HepG2 (cell line): ENCODE measurements at regions not wholly inside any gene's neighbourhood (a gene's known extent, or its start where the extent isn't known, plus 50 kb on each side); places are given as distances from the start of the nearest gene placed in this dataset.

Experiments
- ATF3 ChIP-seq: sonication (generic); formaldehyde crosslinking; IDR thresholded peaks from 2 replicates; pipeline ENCODE4 v1.4.0; 2020; ENCODE audit warnings: missing genetic modification reagents
- DZIP1 ChIP-seq: sonication (generic); formaldehyde crosslinking; IDR thresholded peaks from 2 replicates; pipeline ENCODE4 v1.5.0; 2020; ENCODE audit warnings: mild to moderate bottlenecking, missing genetic modification reagents
- FOXC1 ChIP-seq: sonication (generic); formaldehyde crosslinking; IDR thresholded peaks from 2 replicates; pipeline ENCODE4 v1.8.0; 2022; ENCODE audit warnings: mild to moderate bottlenecking, missing genetic modification reagents, borderline replicate concordance
- FOXO1 ChIP-seq: sonication (generic); formaldehyde crosslinking; IDR thresholded peaks from 2 replicates; pipeline ENCODE4 v1.4.0; 2020; ENCODE audit warnings: missing genetic modification reagents
- GZF1 ChIP-seq: sonication (generic); formaldehyde crosslinking; IDR thresholded peaks from 2 replicates; pipeline ENCODE4 v1.5.1; 2020; ENCODE audit warnings: mild to moderate bottlenecking, missing genetic modification reagents
- HDAC2 ChIP-seq: sonication (generic); formaldehyde crosslinking; IDR thresholded peaks from 2 replicates; pipeline ENCODE4 v1.4.0; 2020; ENCODE audit warnings: missing genetic modification reagents
- KLF11 ChIP-seq: IDR thresholded peaks from 2 replicates; pipeline ENCODE4 v1.6.1; 2016; ENCODE audit warnings: missing compliant biosample characterization
- KLF16 ChIP-seq, 2 experiments: sonication (generic) in 1 of 2; formaldehyde crosslinking in 1 of 2; IDR thresholded peaks; 2 replicates each; pipeline versions ENCODE4 v1.6.1 to v1.8.0; 2016 to 2023; ENCODE audit warnings: missing genetic modification reagents in 2 of 2, missing compliant biosample characterization in 1 of 2
- MAX ChIP-seq: IDR thresholded peaks from 2 replicates; pipeline ENCODE4 v1.6.1; 2012; ENCODE audit warnings: inconsistent platforms
- MTF1 ChIP-seq: sonication (generic); formaldehyde crosslinking; IDR thresholded peaks from 2 replicates; pipeline ENCODE4 v1.5.0; 2020; ENCODE audit warnings: missing genetic modification reagents
- NONO ChIP-seq, 2 experiments: fragments of 450-650 bp in 1 of 2; sonication (generic) in 1 of 2; formaldehyde crosslinking in 1 of 2; IDR thresholded peaks in 1 of 2; conservative IDR thresholded peaks in 1 of 2; 2 replicates each; pipeline versions ENCODE4 v1.6.1 to v1.8.0; 2017 to 2022; ENCODE audit warnings: mild to moderate bottlenecking in 1 of 2, missing genetic modification reagents in 1 of 2, moderate library complexity in 1 of 2
- PREB ChIP-seq: sonication (generic); formaldehyde crosslinking; IDR thresholded peaks from 2 replicates; pipeline ENCODE4 v1.4.0; 2020; ENCODE audit warnings: missing genetic modification reagents
- SPEN ChIP-seq: sonication (generic); formaldehyde crosslinking; IDR thresholded peaks from 2 replicates; pipeline ENCODE4 v1.5.1; 2020; ENCODE audit warnings: low read depth, mild to moderate bottlenecking, missing genetic modification reagents
- YY1 ChIP-seq: IDR thresholded peaks from 2 replicates; pipeline ENCODE4 v1.6.1; 2011; ENCODE audit warnings: low read length, low read depth, moderate library complexity, mild to moderate bottlenecking; ENCODE audit not compliant: insufficient read depth, insufficient replicate concordance
- ZBTB2 ChIP-seq: sonication (generic); formaldehyde crosslinking; IDR thresholded peaks from 2 replicates; pipeline ENCODE4 v1.8.0; 2022; ENCODE audit warnings: low read depth, missing genetic modification reagents
- ZBTB46 ChIP-seq: sonication (generic); formaldehyde crosslinking; IDR thresholded peaks from 2 replicates; pipeline ENCODE4 v1.4.0; 2020; ENCODE audit warnings: mild to moderate bottlenecking, missing genetic modification reagents, borderline replicate concordance
- ZBTB7A ChIP-seq: sonication (generic); formaldehyde crosslinking; IDR thresholded peaks from 2 replicates; pipeline ENCODE4 v1.8.0; 2022; ENCODE audit warnings: mild to moderate bottlenecking, missing genetic modification reagents
- ZNF567 ChIP-seq: sonication (generic); formaldehyde crosslinking; IDR thresholded peaks from 2 replicates; pipeline ENCODE4 v1.8.1; 2023; ENCODE audit warnings: mild to moderate bottlenecking, missing genetic modification reagents, borderline replicate concordance
- ZNF800 ChIP-seq: sonication (generic); formaldehyde crosslinking; IDR thresholded peaks from 2 replicates; pipeline ENCODE4 v1.4.0; 2020; ENCODE audit warnings: missing genetic modification reagents

GRCh38 chrX:39772057-39772832, 325.5 kb downstream of the BCOR start (continued):
- TF ChIP-seq ZNF800 (CRISPR knock-in tag): no peak
- no peak for TF ChIP-seq ZBTB46
- no peak for TF ChIP-seq DZIP1
- no peak for TF ChIP-seq MTF1 (CRISPR knock-in tag)
- no peak for TF ChIP-seq GZF1 (CRISPR knock-in tag)
- no peak for TF ChIP-seq YY1
- TF ChIP-seq ZBTB2 (CRISPR knock-in tag): no peak
- peak; percentile 55; the same call in 1 of the 2 replicates for TF ChIP-seq HDAC2 (CRISPR knock-in tag)
- no peak for TF ChIP-seq SPEN (CRISPR knock-in tag)
- no peak for TF ChIP-seq NONO (IDR thresholded peaks at IDR 0.05)
- no peak for TF ChIP-seq NONO (CRISPR knock-in tag; conservative IDR thresholded peaks at IDR 0.05)
- TF ChIP-seq KLF16 (CRISPR knock-in tag; IDR thresholded peaks at IDR 0.05): peak in 1 of 2 experiments; percentile 27; a peak in 1 of 4 replicates
- TF ChIP-seq FOXO1 (CRISPR knock-in tag): peak; percentile 33; the same call in 1 of the 2 replicates
- TF ChIP-seq KLF11 (CRISPR knock-in tag): no peak
- no peak for TF ChIP-seq PREB (CRISPR knock-in tag)
- 0 out of 2 replicates have a peak, but pooled peaks have one; percentile 33 for TF ChIP-seq MAX
- TF ChIP-seq FOXC1 (CRISPR knock-in tag): no peak
- no peak for TF ChIP-seq ZBTB7A (CRISPR knock-in tag)
- no peak for TF ChIP-seq ATF3
- TF ChIP-seq ZNF567: no peak
